ENCODE measurements at regions not wholly inside any gene's neighbourhood (a gene's known extent, or its start where the extent isn't known, plus 50 kb on each side); places are given as distances from the start of the nearest gene placed in this dataset.

DNA sequence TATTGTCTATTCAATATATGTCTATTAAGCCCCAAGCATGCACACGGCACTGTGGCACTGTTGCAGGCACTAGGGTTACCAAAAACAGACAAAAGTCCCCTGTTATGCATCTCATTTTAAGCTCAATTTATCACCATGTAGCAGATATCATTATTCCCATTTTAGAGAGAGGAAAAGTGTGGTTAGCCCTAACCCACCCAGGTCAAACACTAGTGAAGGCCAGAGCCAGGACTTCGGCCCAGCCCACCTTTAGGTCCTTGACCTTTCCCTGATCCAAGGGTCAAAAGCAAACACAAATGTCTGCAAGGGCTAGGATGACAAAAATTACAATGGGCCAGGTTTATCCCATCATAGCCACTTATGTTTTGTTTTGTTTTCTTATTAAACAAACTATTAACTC is 130.3 kb upstream of the NUDT7 start:
- no peak for TF ChIP-seq GABPA (IDR thresholded peaks at IDR 0.05; ENCODE audit: low read depth)
- no peak for TF ChIP-seq POLR2AphosphoS5 (IDR thresholded peaks at IDR 0.05; ENCODE audit: low read depth)
- no peak for TF ChIP-seq REST (IDR thresholded peaks at IDR 0.05; ENCODE audit: insufficient replicate concordance, low read depth)
- TF ChIP-seq SPI1 (IDR thresholded peaks at IDR 0.05; ENCODE audit: borderline replicate concordance, low read depth): no peak
- TF ChIP-seq CTCF (IDR thresholded peaks at IDR 0.05; ENCODE audit: insufficient read depth, low read length): no peak
- Histone ChIP-seq H3K4me3 (replicated peaks; ENCODE audit: insufficient read depth, low read length) (no peak overlapping the region), H3K27me3 (ENCODE audit: insufficient read depth, poor library complexity, severe bottlenecking) (no peaks in the 10 kb centered on the region), H3K27ac (replicated peaks) (no peak overlapping the region)
- no peak for DNase-seq (ENCODE audit: low read depth in 1 of 2, low spot score in 1 of 2)

DNA sequence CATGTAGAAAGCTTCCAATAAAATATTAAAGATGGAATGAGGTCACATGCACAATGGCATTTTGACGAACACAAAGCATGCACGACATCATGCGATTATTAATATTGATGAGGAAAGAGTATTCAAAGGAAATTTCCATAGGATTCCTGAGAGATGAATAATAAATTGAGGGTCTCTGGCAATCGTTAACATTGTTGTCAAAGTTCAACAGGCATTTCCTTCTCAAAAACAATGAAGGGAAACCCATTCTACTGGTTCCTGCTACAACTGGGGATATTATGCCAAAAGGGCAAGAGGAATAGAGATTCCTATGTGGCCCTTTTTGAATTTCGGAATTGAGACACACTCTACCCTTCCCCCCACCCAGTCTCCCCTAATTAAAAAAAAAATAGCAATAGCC is 128.3 kb upstream of the NUDT7 start:
- no peak for TF ChIP-seq SPI1 (IDR thresholded peaks at IDR 0.05; ENCODE audit: borderline replicate concordance, low read depth)
- no peak for TF ChIP-seq REST (IDR thresholded peaks at IDR 0.05; ENCODE audit: insufficient replicate concordance, low read depth)
- no peak for TF ChIP-seq CTCF (IDR thresholded peaks at IDR 0.05; ENCODE audit: insufficient read depth, low read length)
- TF ChIP-seq POLR2AphosphoS5 (IDR thresholded peaks at IDR 0.05; ENCODE audit: low read depth): no peak
- TF ChIP-seq GABPA (IDR thresholded peaks at IDR 0.05; ENCODE audit: low read depth): no peak
- no peak overlapping the region for H3K27ac ChIP-seq (replicated peaks)

DNA sequence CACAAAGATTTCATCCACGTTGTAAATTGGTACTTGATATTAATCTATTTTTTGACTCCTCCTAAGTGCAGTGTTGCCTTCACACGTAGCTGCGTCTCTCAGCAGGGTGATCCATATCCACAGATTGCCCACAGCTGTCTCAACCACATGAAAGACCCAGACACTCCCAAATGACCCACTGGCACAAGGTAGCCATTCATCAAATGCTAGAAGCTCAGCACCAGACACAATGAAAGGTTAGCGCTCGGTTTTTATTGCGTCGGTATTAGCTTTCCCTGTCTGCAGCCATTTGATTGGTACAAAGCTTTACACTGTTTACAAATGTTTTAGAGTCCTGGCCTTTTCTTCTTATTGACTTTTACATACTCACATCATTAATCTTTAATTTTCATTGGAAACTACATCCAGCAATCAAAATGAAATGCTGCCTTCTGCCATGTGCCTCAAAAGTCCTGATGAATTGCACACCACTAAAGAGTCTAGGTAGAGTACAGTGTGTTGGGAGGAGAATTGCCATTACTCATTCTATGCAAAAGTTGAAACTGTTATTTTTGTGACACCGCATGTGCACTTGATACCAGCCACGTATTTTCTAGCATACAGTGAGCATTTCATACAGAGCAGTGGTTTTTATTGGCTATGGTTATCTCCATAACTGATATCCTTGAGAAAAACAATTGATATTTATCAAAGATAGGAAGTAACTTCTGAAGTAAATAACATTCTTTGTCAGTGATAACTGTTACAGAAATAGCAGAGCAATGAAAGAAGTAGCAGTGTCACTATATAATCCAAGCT is 127.3 kb upstream of the NUDT7 start:
- no peak overlapping the region for H3K27ac ChIP-seq (replicated peaks)
- H3K27me3 ChIP-seq (ENCODE audit: insufficient read depth, poor library complexity, severe bottlenecking): no peaks in the 10 kb centered on the region
- DNase-seq (ENCODE audit: low read depth in 1 of 2, low spot score in 1 of 2): no peak
- no peak overlapping the region for H3K4me3 ChIP-seq (replicated peaks; ENCODE audit: insufficient read depth, low read length)
- TF ChIP-seq GABPA (IDR thresholded peaks at IDR 0.05; ENCODE audit: low read depth): no peak

More for the DNA sequence above, 128.3 kb upstream of the NUDT7 start:
- Histone ChIP-seq H3K4me3 (replicated peaks; ENCODE audit: insufficient read depth, low read length) (no peak overlapping the region), H3K27me3 (ENCODE audit: insufficient read depth, poor library complexity, severe bottlenecking) (no peaks in the 10 kb centered on the region)
- no peak for DNase-seq (ENCODE audit: low read depth in 1 of 2, low spot score in 1 of 2)

DNA sequence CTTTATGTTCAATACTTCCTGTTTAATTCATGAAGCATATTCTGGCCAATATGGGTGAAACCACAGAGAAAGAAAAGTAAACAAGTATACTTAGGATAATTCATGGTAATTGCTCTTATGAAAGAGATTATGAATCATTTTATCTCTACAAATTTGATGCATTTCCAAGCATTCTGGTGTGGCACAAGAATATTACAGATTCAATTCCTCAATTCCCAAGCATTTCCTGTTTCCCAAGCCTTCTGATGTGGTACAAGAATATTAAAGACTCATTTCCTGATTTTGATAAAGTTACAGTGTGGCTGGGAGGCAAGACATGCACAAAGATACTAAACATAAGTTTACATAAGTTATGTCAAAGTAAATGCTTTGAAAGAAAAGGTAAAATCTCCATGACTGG is 126.1 kb upstream of the NUDT7 start:
- H3K27ac ChIP-seq (replicated peaks): no peak overlapping the region
- H3K4me3 ChIP-seq (replicated peaks; ENCODE audit: insufficient read depth, low read length): no peak overlapping the region
- H3K27me3 ChIP-seq (ENCODE audit: insufficient read depth, poor library complexity, severe bottlenecking): no peaks in the 10 kb centered on the region
- DNase-seq (ENCODE audit: low read depth in 1 of 2, low spot score in 1 of 2): no peak
- TF ChIP-seq SPI1 (IDR thresholded peaks at IDR 0.05; ENCODE audit: borderline replicate concordance, low read depth) (no peak), REST (IDR thresholded peaks at IDR 0.05; ENCODE audit: insufficient replicate concordance, low read depth) (no peak), CTCF (IDR thresholded peaks at IDR 0.05; ENCODE audit: insufficient read depth, low read length) (no peak), POLR2AphosphoS5 (IDR thresholded peaks at IDR 0.05; ENCODE audit: low read depth) (no peak), GABPA (IDR thresholded peaks at IDR 0.05; ENCODE audit: low read depth) (no peak)

All from HL-60 (cell line).